Inflammatory macrophage (primary cell): ENCODE measurements at regions not wholly inside any gene's neighbourhood (a gene's known extent, or its start where the extent isn't known, plus 50 kb on each side); places are given as distances from the start of the nearest gene placed in this dataset.
"Not testable (repeated sequence)": the region's sequence is repeated elsewhere in the genome, so short reads cannot be mapped to it uniquely, and the experiment has no call there.

Experiments
- DNase-seq, 2 donors: peaks; one replicate each; pipeline ENCODE4 v3.0.0-alpha.2; 2020 to 2022

DNA sequence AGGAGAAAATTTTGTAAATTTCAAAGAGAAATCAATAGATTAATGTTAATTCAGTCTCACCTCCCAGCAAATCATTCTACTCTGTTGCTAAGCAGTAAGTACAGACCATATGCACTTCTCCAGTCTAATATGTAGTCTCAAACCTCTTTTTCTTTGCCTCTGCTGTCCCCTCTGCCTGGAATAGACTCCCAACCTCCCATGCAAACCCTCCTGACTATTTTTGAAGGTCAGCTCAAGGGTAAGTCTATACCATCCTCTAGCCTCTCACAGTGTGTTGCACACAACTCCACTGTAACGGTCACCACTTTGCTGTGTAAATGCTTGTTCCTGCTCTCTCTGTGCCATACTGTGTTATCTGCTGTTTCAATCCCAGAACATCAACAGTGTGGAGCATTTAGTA lies 94.5 kb upstream of the TRIM77 start:
- DNase-seq, result not testable (repeated sequence)

DNA sequence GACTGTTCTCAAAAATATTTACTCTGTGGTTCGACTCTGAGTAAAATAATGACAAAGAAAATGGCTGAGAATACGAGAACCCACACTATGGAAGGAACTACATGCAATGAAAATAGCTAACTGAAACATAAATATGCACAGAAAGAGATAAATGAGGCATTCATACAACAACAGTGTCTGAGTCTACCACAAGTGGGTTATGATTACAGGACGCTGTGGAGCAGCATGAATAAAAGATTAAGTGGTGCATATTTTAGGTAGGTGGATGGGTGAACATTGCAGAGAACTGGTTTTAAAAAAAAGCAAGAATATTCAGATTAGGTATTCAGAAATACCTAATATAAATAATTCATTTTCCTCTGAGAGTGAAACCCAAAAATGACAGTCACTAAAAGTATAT lies 93.9 kb upstream of the TRIM77 start:
- not testable (repeated sequence) for DNase-seq

DNA sequence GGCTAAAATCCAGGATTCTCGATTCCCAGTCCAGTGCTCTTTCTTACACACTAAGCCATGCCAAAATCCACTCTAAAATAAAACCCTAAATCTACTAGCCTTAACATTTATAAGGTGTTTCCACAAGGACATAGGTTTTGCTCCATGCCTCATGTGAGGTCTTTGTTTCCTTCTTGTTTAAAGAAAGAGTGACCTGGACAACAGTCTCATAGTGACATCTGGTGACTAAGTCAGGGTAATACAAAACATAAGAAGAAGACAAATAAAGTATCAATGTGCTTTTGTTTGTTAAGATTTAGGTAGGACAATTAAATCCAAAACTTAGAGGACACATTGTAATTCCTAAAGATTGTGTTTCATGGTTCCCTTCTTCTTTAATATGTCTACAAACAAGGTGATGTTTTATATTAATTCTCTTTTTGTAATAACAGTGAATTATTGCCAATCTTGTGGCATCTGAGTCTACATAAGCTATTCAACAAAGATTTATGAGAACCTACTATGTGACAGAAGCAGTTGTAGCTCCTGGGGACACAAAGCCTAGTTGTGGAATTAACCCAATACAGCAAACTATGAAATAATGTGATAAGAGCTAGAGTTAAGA lies 93.0 kb upstream of the TRIM77 start:
- DNase-seq, result peak in 1 of 2 donors; percentile 0

DNA sequence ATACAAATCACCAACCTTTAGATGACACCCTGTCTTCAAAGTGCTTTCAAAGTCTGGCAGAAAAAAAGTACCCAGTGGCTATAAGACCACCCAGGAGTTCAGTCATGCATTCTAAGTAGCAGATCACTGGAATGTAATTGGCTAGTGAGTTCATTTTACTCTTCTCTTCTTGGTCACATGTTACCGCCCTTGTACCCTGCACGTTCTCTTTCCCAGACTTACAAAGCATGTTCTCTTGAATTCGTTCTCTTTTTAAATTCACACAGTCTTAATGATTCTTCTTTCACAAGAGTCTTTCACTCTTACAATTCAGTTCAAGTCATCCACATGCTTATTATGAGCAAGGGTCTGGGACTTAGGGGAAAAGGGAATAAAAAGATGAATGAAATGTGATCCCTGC lies 89.4 kb upstream of the TRIM77 start:
- DNase-seq, result not testable (repeated sequence)

DNA sequence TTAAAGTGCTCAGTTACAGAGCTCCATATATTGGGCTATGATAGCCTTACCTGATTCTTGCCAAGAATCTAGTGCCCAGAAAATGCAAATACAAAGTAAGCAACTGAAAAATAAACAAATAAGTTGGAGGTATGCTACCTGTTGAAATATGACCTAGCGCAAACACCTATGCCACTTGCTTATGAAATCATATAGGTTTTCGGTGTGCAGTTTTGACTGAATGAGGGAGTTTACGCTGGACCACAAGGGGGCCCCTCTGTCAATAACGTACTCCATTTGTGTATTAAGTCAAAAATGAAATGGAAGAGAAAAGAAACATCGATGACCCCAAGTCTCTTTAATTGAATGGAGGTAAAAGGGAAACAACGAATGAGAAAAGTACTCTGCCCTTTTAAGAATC lies 84.9 kb upstream of the TRIM77 start:
- no peak for DNase-seq

DNA sequence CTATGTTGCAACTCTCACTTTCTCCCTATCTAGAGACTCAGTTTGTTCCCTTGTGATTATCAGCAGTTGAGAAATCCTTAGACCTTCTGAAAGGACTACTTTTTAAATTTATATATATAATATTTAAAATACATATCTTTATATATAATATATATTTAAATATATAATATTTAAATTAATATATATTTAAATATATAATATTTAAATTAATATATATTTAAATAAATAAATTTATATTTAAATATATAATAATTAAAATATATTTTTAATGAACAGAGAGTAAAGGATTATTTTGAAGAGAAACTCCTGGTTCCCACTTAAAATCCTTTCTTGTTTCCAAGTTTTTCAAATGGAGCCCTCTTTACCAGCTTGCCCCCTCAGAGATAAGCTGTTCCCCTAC lies 83.7 kb upstream of the TRIM77 start:
- DNase-seq, result no peak

DNA sequence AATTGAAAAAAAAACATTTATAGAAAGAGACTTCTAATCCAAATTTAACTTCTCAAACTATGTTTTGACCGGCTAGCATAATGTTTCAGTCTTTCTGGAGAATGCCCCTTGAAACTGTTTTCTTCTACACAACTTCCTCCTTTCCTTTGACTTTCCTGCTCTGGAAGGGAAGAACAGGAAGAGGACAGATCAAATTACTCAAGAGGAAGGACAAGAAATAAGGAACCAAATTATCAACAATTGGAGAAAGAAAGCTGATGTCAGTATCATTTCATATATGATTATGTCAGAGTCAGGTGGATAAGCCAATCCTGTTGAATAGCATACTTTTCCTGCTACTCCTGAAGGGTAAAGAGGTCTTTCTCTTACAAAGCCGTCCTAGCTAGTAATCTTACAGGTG lies 83.2 kb upstream of the TRIM77 start:
- peak; percentile 22 to 71 for DNase-seq

DNA sequence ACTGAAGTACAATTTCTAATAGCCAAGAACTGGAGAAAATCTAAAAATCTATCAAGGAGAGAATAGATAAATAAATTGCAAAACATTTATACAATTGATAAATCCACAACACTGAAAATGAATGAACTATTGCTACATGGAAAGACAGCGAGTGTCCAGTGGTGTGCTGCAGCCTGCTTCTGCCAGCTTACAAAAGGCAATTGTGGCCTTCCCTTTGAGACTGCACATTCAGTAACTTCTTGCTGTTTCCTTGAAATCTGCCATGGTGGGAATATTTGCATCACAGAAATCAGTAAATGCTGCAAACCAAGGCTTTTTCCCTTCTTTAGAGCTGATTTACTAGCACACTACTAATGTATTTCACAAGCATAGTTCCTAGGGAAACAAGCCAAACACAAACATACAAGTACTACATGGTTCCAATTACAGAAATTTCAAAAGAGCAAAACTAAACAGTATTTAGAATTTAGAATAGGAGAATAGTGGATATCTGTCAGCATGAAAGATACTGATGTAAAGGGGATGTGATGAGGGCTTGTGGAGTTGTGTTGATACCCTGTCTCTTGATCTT lies 76.9 kb upstream of the TRIM77 start:
- no peak for DNase-seq

DNA sequence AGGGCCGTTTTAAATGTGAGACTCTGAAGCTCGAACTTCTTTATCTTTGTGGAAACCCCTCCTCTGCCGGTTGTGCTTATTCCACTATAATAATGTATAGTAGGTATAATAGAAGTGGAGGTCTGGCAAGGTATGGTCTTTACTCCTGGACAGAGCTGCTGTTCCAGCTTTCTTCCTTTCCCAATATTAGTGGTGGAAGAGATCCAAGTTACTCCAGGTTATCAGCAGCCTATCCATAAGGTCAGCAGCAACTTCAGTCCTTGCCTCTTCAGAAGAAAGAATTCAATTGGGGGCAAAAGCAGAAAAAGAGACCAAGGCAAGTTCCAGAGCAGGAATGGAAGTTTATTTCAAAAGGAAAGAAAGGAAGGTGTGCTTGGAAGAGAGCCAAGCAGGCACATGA lies 69.3 kb upstream of the TRIM77 start:
- not testable (repeated sequence) for DNase-seq

DNA sequence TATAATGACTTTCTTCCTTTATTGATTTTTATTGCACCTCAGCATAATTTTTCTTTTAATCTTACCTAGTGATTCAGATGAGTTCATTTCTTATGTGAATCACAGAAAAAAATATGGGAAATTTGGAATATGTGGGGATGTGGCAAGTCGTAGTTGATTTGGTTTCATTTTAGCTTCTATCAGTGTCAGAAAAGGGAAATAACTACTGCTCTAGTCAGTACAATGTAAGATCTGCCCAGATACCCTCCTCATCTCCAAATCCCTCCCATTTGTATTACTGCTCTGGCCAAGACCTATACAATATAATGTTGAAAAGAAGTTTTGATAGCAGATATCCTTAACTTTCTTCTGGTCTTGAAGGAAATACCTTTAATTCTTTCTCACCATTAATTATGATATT lies 61.9 kb upstream of the TRIM77 start:
- DNase-seq, result not testable (repeated sequence)

DNA sequence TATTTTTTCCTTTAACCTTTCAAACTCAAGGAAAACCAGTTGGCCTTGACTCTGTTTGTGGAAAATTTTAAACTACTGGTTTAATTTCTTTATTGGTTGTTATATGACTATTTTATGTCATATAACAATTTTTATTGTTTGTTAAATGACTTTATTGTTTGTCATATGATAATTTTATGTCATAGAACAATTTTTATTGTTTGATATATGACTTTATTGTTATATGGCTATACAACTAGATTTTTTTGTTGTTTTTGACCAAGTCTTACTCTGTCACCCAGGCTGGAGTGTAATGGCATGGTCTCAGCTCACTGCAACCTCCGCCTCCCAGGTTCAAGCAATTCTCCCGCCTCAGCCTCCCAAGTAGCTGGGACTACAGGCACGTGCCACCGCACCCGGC lies 61.1 kb upstream of the TRIM77 start:
- DNase-seq, result not testable (repeated sequence)

DNA sequence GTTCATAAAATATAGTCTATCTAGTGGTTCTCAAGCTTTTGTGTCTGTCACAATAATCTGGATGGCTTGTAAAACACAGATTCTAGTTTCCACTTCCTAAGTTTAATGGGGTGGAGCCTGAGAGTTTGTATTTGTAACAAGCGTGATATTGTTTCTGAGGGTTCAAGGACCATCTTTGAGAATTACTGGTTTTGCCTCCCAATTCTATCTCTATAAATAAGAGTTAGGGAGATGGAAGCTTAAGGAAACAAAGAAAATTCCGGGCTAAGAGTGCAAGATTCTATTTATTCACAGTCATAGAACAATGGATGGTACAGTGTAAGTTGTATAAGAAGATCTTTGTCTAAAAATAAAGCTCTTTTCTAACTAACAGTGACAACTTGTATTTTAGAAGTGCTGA lies 55.4 kb upstream of the TRIM77 start:
- not testable (repeated sequence) for DNase-seq

DNA sequence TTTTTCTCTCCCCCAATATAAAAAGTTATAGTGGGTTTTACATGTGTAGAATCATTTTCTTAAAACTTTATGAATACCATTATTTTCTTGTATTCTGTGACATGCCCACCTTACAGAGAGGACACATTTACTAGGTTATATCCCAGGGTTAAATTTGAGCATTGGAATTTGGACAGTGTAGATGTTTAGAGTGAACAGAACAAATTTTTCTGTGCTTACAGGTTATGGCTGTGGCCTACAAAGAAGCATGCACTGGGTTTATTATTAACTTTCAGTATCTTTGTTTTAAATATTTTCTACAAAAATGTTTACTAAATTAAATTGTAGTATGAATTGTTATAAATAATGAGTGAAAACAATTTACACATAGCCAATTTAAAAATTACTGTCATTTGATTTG lies 51.3 kb upstream of the TRIM77 start:
- not testable (repeated sequence) for DNase-seq

DNA sequence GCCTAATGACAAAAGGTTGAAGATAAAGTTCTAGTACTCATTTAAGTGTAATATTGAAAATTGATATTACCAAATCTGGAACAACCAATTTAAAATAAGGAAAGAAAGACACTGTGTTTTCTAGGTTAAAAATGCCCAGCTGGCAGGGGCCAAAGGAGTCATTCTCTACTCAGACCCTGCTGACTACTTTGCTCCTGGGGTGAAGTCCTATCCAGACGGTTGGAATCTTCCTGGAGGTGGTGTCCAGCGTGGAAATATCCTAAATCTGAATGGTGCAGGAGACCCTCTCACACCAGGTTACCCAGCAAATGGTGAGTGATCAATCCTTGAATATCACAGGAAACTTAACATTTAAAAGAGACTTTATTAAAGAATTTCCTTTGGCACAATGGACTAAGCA lies 50.7 kb upstream of the TRIM77 start:
- not testable (repeated sequence) for DNase-seq

DNA sequence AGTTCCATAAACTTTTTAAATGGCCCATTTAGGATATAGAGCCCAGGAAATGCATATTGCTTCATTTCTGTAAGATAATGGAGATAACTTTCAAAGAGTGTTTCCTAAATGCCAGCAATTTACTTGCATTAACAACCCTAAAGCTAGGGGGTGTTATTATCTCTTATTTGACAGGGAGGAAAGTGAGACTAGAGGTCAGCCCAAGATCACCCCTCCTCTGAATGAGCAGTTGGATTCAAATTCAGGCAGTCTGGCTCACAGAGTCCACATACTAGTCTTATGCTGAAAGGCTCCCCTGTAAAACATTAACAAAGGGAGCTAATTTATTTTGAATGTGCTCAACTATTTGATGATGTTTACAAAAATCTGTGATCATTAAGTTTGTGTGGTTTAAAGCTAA lies 49.9 kb upstream of the TRIM77 start:
- no peak for DNase-seq
